Keratinocyte (primary cell): ENCODE measurements at regions not wholly inside any gene's neighbourhood (a gene's known extent, or its start where the extent isn't known, plus 50 kb on each side); places are given as distances from the start of the nearest gene placed in this dataset.
A peak's percentile ranks its signal among the peaks of the same experiment; 100 is the strongest.

Source experiments
- DNase-seq: peaks from one replicate; pipeline ENCODE4 v3.0.0-alpha.2; 2011; ENCODE audit warnings: low read depth, missing footprints, low spot score
- FAIRE-seq: peaks from 2 replicates; lab custom pipeline; 2011; peaks lifted over from hg19 to GRCh38; lab: Jason Lieb, UNC
- H2AFZ ChIP-seq: 2 replicates; pipeline ENCODE4 v1.6.0; 2012; ENCODE audit warnings: low read length, control low read depth, inconsistent platforms; ENCODE audit not compliant: control insufficient read depth
- H3K27ac ChIP-seq: 2 replicates; pipeline ENCODE4 v1.5.1; 2011; ENCODE audit warnings: low read length; ENCODE audit not compliant: control insufficient read depth, insufficient read depth
- H3K27me3 ChIP-seq: 3 replicates; pipeline ENCODE4 v1.6.0; 2011; ENCODE audit warnings: low read length; ENCODE audit not compliant: control insufficient read depth, insufficient read depth; ENCODE audit errors: extremely low read depth
- H3K36me3 ChIP-seq, 2 experiments: 2 replicates in 1 of 2; 3 replicates in 1 of 2; pipeline ENCODE4 v1.5.1; 2011; ENCODE audit warnings: low read length in 2 of 2, mild to moderate bottlenecking in 1 of 2; ENCODE audit not compliant: control insufficient read depth in 2 of 2, insufficient read depth in 2 of 2; ENCODE audit errors: extremely low read depth in 1 of 2
- H3K4me1 ChIP-seq: 3 replicates; pipeline ENCODE4 v1.5.1; 2011; ENCODE audit warnings: low read length; ENCODE audit not compliant: control insufficient read depth, insufficient read depth; ENCODE audit errors: extremely low read depth
- H3K4me2 ChIP-seq: 3 replicates; pipeline ENCODE4 v1.6.0; 2011; ENCODE audit warnings: low read depth, low read length; ENCODE audit not compliant: control insufficient read depth, insufficient read depth; ENCODE audit errors: extremely low read depth
- H3K4me3 ChIP-seq, 3 experiments: fragments of 200-600 bp in 1 of 3; sonication (generic) in 1 of 3; 2 replicates in 2 of 3; 3 replicates in 1 of 3; pipeline ENCODE4 v1.5.1; 2011 to 2016; ENCODE audit warnings: low read length in 3 of 3, mild to moderate bottlenecking in 3 of 3, control low read depth in 2 of 3, inconsistent platforms in 1 of 3, low read depth in 1 of 3, mixed read lengths in 1 of 3, mixed run types in 1 of 3, moderate library complexity in 1 of 3; ENCODE audit not compliant: control insufficient read depth in 2 of 3, insufficient read depth in 2 of 3; ENCODE audit errors: extremely low read depth in 1 of 3
- H3K79me2 ChIP-seq: 2 replicates; pipeline ENCODE4 v1.6.0; 2012; ENCODE audit warnings: low read length; ENCODE audit not compliant: control insufficient read depth, insufficient read depth
- H3K9ac ChIP-seq: 3 replicates; pipeline ENCODE4 v1.6.0; 2011; ENCODE audit warnings: low read length; ENCODE audit not compliant: control insufficient read depth, insufficient read depth; ENCODE audit errors: extremely low read depth
- H3K9me1 ChIP-seq: 3 replicates; pipeline ENCODE4 v1.6.0; 2011; ENCODE audit warnings: low read length; ENCODE audit not compliant: control insufficient read depth, insufficient read depth; ENCODE audit errors: extremely low read depth
- H3K9me3 ChIP-seq: 2 replicates; pipeline ENCODE4 v1.5.1; 2012; ENCODE audit warnings: low read depth, low read length; ENCODE audit not compliant: control insufficient read depth
- H4K20me1 ChIP-seq: 3 replicates; pipeline ENCODE4 v1.6.0; 2011; ENCODE audit warnings: low read length; ENCODE audit not compliant: control insufficient read depth, insufficient read depth; ENCODE audit errors: extremely low read depth
- CTCF ChIP-seq, 3 experiments: IDR thresholded peaks in 1 of 3; conservative IDR thresholded peaks in 1 of 3; optimal IDR thresholded peaks in 1 of 3; 2 replicates in 2 of 3; 3 replicates in 1 of 3; pipeline versions ENCODE3 to v1.5.1; 2011; ENCODE audit warnings: low read length in 3 of 3, mild to moderate bottlenecking in 3 of 3, moderate library complexity in 2 of 3, control low read depth in 1 of 3, inconsistent platforms in 1 of 3; ENCODE audit not compliant: insufficient read depth in 2 of 3; ENCODE audit errors: extremely low read depth in 1 of 3
- EZH2 ChIP-seq: IDR thresholded peaks from one replicate; pipeline ENCODE4 v1.6.1; 2012; ENCODE audit warnings: inconsistent platforms, mild to moderate bottlenecking, low read length, moderate library complexity
- dilution Hi-C: fragments of 300-500 bp; cut with MboI; formaldehyde crosslinking; loops from one replicate; pipeline ENCODE4 v1.7.0; 2020; ENCODE audit warnings: low sequenced_read_pairs; ENCODE audit not compliant: extremely low pct_ligation_motif_present

GRCh38 chr21:30044447-30045064 lies 104.8 kb upstream of the GRIK1 start:
- Histone ChIP-seq H3K36me3 (no peaks in the 10 kb centered on the region), H3K27me3 (no peaks in the 10 kb centered on the region), H3K9me1 (no peaks in the 10 kb centered on the region), H3K27ac (no peak overlapping the region), H2AFZ (no peak overlapping the region), H3K9me3 (no peaks in the 10 kb centered on the region), H3K4me3 (no peak overlapping the region), H3K4me2 (no peak overlapping the region), H3K9ac (no peak overlapping the region), H3K4me1 (no peaks in the 10 kb centered on the region), H3K79me2 (no peaks in the 10 kb centered on the region), H4K20me1 (no peaks in the 10 kb centered on the region)
- DNase-seq: no peak
- FAIRE-seq: peak; percentile 29
- dilution Hi-C loops: no loop called here
- peak in 2 of 3 experiments; percentile 67 to 71 for TF ChIP-seq CTCF (optimal IDR thresholded peaks at IDR 0.05 in 1 of 3, IDR thresholded peaks at IDR 0.05 in 1 of 3, conservative IDR thresholded peaks at IDR 0.05 in 1 of 3; ENCODE audit: extremely low read depth in 1 of 3, insufficient read depth in 2 of 3, low read length in 3 of 3)
- TF ChIP-seq EZH2: no peak

GRCh38 chr21:30042443-30042842 lies 102.6 kb upstream of the GRIK1 start:
- no peak overlapping the region for H2AFZ ChIP-seq
- H3K9ac ChIP-seq: no peak overlapping the region
- no peaks in the 10 kb centered on the region for H3K4me1 ChIP-seq
- H3K27me3 ChIP-seq: no peaks in the 10 kb centered on the region
- H3K79me2 ChIP-seq: no peaks in the 10 kb centered on the region
- no peaks in the 10 kb centered on the region for H4K20me1 ChIP-seq
- DNase-seq (no peak), FAIRE-seq (no peak)
- H3K4me2 ChIP-seq: no peak overlapping the region
- dilution Hi-C loops: no loop called here
- TF ChIP-seq EZH2 (no peak), CTCF (optimal IDR thresholded peaks at IDR 0.05 in 1 of 3, IDR thresholded peaks at IDR 0.05 in 1 of 3, conservative IDR thresholded peaks at IDR 0.05 in 1 of 3; ENCODE audit: extremely low read depth in 1 of 3, insufficient read depth in 2 of 3, low read length in 3 of 3) (no peak)
- H3K4me3 ChIP-seq: no peak overlapping the region
- no peaks in the 10 kb centered on the region for H3K36me3 ChIP-seq
- no peak overlapping the region for H3K27ac ChIP-seq
- no peaks in the 10 kb centered on the region for H3K9me1 ChIP-seq
- no peaks in the 10 kb centered on the region for H3K9me3 ChIP-seq
